GM18508 (cell line): ENCODE measurements at regions not wholly inside any gene's neighbourhood (a gene's known extent, or its start where the extent isn't known, plus 50 kb on each side); places are given as distances from the start of the nearest gene placed in this dataset.

Experiments
- ATAC-seq: cut with Tn5 transposase; IDR thresholded peaks from one replicate; pipeline ENCODE4 v1.9.1; 2021; ENCODE audit warnings: moderate number of reproducible peaks; ENCODE audit not compliant: insufficient read depth, unreplicated experiment

DNA sequence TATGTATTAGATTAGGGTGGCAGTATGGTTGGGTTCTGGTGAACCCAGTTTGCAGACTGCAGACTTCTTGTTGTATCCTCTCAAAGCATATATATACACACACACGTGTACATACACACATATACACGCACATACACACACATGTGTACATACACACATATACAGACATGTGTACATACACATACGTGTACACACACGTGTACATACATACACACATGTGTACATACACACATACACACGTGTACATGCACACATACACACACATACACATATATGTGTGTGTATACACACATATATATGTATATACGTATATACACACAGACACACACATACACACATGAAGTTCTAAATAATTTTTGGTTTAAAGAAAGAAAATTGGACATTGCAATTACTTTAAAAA, 780.2 kb downstream of the FLRT2 start:
- ATAC-seq, result no peak

DNA sequence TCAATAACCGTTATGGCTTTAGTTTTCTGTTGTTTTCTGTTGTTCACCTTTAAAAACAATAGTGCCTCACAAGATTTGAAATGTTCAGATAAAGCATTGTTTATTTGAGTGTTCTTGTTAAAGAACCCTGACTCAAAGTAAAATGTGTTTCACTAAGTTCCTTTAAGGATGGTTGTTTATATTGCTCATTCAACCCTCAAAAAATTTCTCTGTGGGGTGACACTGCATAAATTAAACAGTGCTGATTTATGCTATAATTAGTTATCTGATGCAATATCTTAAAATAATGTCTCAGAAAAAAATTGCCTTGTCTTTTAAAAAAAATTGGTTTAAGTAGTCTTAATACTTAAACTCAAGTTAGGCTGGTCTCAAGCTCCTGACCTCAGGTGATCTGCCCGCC, 775.1 kb downstream of the FLRT2 start:
- no peak for ATAC-seq

DNA sequence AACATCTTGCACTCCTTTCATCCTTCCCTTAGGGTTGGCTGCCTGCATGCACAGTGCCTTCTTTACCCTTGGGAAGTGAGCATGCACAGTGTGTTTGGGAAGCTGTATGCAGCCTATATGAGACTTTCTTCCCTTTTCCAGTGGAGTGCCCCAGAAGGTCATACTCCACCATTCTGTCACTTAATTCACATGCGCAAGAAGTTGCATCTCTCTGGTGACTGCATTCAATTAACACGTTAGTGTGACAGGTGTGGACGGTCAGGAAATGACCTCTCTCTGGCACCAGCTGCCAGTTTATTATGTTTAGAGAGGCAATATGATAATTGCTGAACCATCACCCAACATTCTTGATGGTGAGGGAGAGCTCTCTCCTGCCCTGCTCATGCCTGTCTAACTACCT, 770.0 kb downstream of the FLRT2 start:
- no peak for ATAC-seq

DNA sequence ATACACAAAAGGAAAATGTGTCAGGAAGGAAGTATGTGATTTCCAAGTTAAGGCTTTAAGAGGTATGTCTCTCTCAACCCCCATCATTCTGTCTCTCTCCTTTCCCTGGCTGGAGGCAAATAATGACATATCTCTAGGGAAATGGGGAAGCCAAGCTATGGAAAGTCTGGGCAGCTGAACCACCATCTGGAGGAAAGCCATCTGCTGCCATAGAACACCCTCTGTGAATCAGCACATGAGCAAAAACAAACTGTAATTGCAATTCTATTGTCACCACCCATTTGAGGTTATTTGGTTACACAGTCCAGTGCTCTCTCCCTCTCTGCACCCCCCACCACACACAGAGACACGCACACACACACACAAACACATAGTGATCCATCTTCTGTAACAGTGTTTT, 766.2 kb downstream of the FLRT2 start:
- ATAC-seq, result no peak

DNA sequence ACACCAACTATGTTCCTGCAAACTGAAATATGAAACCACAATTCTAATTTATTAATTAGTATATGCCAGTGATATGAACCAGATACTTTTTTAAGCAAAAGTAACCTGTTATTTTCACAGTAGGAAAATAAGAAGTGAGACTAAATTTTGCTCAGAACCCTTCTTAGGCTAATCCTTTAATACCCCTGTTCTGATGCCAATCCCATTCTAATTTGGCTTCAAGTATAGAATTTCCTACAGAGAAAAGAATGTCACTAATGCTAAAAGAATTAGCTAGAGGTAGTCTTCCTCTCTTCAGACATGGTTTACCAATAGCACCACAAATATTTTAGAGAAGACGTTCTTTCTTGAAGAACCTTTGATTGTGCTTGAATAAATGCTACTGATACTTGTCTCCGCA, 758.4 kb downstream of the FLRT2 start:
- ATAC-seq, result no peak

DNA sequence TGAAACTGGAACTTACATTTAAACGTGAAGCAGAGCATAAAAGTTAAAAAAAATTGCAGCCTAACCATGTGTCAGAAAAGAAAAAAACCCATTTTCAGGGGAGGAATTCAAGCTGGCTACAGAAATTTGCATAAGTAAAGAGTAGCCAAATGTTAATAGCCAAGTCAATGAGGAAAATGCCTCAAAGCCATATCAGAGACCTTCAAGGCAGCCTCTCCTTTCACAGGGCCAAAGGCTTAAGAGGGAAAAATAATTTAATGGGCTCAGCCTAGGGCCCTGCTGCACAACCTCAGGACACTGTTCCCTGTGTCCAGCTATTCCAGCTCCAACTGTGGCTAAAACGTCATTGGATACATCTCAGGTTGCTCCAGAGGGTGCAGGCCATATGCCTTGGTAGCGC, 749.5 kb downstream of the FLRT2 start:
- ATAC-seq, result no peak

DNA sequence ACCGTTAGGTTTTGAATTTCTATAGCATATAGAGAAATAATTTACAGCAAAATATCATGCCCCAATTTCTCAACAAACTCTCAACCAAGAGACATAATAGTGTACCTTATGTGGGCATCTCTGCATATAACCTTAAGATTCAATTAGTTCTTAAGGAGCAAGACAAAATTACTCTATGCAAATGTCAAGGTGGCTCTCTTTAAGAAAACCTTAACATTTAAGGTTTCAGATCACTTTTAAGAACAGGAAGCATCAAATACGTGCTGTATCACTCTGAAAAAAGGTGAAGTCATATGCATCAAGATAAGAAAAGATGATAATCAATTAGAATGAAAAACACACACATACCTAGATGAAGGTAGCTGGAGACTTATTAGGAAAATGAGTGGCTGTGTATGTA, 728.0 kb downstream of the FLRT2 start:
- no peak for ATAC-seq

DNA sequence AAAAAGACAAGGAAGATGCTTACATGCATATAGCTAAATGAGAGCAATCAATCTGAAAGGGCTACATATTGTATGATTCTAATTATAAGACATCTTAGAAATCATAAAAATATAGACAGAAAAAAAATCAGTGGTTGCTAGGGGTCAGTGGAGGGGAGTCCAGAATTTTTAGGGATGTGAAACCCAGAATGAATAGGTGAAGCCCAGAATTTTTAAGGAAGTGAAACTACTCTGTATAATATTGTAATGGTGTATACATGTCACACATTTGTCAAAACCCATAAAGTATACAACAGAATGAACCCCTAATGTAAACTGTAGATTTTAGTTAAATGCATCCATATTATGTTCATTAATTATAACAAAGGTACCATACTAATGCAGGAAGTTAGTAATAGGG, 713.2 kb downstream of the FLRT2 start:
- no peak for ATAC-seq

DNA sequence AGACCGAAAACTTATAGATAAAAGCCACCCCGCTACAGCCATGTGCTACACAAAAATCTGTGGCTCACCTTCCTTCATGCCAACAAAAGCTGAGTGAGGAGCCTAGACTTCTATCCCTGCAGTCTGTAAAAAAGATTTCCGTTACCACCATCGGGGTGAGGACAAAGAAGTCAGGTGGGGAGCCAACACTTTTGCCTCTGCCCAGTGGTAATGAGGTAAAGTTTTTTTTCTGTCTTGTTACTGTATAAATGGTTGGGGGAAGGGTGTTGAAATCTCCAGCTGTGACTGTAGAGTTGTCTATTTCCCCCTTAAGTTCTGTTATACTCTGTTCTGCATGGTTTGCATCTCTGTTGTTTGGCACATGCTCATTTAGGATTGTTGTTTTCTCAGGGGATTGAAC, 707.8 kb downstream of the FLRT2 start:
- no peak for ATAC-seq

DNA sequence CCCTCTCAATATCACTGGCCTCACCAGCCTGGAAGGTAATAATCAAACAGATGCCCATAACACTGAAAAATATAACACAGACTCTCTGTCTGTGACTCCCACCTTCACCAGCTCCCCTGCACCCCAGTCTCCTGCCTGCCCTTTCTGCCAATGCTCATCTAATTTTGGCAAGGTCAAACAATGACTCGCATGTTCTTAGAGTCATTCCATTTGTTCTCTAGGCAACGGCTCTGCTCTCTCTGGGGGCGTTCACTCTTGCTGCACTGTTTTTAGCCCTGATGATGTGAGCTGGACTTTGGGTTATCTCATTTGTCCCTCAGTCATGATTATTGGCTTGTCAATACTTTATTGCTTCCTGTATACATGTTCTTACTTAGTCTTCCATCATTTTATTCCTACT, 691.8 kb downstream of the FLRT2 start:
- ATAC-seq, result no peak

DNA sequence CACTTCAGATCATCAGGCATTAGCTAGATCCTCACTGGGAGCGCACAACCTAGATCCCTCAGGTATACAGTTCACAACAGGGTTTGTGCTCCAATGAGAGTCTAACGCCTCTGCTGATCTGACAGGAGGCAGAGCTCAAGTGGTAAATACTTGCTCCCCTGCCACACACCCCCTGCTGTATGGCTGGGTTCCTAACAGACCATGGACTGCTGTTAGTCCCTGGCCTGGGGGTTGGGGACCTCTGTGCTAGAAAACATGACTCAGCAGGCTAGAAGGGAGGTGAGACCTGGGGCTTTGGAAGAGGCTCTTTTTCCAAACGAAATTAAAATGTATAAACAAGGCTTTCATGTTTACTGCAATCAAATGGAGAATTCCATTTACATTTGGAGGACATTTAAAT, 691.1 kb downstream of the FLRT2 start:
- no peak for ATAC-seq

DNA sequence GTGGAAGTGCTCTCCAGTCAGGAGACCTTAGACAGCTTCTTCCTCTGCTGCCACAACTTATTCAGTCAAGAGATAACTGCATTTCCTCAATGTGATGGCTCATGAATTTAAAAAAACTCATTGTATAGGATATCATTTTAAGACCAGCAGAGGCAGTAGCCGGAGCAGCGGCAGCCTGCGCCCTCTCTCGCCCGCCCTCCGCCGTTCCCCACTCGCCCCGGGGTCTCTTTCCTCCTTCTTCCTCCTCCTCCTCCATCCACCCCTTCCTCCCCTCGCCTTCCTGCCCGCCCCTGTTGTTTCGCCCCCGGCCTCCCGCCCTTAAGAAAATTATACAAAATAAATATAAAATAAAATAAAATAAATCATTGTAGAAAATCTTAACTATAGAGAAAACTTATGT, 687.6 kb downstream of the FLRT2 start:
- ATAC-seq, result no peak

DNA sequence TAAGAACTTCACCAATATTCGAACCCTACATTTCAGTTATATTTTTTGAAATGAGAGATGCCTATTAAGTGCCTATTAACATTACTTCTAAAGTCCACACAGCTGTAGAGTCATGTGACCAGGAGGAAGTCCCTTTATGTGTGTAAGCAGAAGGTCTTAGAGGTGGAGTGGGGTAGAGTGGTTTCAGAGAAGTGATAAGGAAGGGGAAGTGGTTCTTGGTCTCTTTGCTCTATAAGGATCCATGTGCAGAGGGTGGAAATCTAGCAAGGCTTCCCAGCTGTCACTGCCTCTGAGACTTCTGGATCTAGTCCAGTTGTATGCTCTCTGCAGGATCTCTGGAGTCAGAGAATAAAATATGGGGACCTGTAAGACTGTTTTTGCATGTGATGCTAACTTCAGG, 673.9 kb downstream of the FLRT2 start:
- no peak for ATAC-seq

DNA sequence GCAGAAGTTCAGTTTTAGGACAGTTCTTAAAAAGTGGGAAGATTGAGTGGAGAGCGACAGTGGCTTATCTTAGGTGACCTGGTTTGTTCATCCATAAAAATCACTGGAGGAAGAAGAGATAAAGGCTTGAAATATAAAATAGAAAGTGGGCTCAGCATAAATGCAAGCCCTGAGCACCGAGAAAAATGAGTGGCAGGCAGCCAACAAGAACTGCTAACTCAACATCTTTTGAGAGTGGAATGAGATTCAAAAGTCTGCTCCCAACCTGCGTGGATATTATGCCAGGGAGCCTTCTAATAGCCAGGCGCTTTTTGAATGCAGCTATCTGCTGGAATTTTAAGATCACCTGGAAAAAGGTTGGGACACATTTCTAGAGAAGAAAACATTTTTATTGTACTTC, 666.5 kb downstream of the FLRT2 start:
- no peak for ATAC-seq

DNA sequence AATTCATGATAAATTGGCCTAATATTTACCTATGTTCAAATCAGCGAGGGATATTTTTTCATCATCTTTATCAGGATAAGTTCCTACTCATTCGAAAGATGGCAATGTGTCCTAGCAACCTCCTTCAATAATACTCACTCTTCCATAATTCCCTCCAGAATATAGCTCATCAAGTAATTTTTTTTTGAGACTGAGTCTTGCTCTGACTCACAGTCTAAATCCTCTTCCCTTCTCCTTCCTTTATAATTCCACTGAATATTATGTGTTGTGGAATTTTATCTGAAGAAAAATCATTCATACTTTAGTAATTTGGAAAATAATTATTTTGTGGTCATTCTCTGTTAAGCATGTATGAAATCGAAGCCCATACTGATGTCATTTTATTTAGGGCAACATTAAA, 663.8 kb downstream of the FLRT2 start:
- ATAC-seq, result no peak

DNA sequence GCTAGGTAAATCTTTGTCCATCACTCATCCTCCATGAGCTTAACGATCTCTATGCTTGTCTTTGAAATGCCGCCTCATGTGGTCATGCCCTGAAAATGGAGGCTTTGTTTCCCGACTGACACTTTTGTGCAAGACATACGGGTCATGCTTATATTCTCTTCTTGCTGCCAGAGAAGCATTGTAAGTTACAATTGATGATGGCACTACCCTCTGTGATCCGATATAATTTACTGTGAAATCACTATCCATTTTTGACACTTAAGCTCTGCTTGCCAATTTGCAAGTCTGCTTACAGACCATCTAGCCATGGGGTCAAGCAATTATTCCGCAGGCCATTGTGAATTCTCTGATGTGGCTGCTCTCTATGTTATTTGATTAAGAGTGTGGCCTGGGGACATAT, 650.0 kb downstream of the FLRT2 start:
- ATAC-seq, result no peak

DNA sequence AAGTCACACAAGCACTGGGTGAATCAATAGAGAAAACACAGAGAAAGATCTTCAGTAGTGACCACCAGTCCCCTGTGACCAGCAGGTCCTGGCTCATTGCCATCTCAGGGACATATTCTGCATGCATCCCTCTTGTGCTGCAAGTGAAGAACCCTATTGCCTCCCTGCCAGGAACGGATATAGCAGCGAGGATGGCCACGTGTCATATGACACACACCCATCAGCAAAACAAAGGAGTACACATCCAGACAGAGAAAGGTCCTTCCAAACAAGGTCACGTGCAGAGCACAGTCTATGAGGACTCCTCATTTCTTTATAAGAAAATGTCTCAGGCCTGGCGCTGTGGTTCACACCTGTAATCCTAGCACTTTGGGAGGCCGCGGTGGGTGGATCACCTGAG, 638.4 kb downstream of the FLRT2 start:
- no peak for ATAC-seq

DNA sequence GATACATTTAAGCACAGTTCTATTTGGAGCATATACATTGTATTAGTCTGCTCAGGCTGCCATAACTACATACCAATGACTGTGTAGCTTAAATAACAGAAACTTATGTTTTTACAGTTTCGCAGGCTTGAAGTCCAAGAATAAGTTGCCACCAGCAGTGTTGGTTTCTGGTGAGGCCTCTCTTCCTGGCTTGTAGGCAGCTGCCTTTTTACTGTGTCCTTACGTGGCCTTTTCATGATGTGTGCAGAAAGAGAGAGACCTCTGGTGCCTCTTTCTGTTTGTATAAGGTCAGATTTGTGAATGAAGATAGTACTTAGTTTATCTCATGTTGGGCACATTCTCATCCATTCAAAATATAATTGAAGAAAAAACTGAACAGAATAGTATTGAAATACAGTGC, 636.6 kb downstream of the FLRT2 start:
- ATAC-seq, result no peak

DNA sequence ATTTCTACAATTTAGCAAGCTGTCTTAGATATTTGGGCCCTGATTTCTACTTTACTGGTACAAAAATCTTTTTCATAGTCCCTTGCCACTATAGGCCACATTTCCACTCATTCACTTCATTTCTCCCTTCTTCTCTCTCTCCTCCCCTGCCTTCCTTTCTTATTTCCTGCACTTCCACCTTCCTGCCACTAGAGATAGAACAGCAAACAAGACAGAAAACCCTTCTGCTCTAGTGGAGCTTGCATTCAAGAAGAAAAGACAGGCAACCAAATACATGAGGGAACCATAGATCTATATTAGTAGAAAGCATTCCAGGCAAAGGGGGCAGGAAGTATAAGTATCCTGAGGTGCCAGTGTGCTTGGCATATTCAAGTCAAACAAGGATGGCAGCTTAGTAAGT, 623.5 kb downstream of the FLRT2 start:
- ATAC-seq, result no peak

DNA sequence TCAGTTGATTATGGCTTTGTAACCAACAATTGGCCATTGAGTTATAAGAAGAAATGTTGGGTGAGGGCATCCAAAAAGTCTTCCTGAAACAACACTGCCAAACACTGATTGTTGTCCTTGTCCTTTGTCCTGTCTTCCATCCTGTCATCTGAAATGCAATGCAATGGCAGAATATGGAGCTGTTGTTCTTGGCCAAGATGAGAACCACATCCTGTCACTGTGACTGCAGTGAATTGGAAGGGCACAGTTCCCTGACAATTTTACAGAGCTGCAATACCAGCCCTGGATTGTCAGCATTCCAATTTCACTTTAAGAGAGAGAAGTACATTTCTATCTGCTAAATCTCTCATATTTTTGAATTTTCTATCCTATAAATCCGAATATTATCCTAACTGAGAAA, 613.3 kb downstream of the FLRT2 start:
- ATAC-seq, result no peak

DNA sequence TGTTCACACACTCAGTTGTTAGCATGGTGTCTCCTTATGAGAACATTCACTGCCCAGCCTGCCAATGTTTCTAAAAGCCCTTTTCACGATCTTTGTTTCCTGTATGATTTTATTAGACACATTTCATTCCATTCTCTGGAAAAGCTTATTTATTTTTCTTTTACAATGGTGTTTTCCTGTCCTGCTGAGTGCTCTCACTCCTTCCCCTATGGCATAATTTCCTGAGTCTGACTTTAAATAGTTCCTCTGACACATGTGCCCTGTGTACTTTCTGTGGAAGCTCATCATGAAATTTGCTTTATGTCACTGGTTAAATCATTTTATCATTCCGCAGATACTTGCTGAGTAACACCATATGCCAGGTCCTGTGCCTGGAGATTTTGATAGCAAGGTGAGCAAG, 612.0 kb downstream of the FLRT2 start:
- ATAC-seq, result no peak

DNA sequence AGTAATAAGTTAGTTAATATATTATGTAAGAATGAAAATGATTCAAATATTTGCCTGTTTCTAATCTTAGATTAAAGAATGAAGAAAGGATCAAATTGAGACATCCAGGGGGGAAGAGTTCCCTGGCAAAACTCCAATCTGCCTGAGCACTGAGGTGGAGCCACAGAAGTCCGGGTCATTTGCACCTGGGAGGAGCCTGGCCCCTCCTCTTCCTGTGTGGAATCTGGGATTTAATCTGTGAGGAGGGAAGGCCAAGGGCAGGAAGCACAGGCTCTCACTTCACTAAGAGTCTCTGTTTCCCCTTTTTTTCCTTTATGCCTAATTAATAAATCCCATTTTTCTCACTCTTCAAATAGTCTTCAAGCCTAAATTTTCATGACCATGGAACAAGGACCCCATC, 599.5 kb downstream of the FLRT2 start:
- no peak for ATAC-seq

DNA sequence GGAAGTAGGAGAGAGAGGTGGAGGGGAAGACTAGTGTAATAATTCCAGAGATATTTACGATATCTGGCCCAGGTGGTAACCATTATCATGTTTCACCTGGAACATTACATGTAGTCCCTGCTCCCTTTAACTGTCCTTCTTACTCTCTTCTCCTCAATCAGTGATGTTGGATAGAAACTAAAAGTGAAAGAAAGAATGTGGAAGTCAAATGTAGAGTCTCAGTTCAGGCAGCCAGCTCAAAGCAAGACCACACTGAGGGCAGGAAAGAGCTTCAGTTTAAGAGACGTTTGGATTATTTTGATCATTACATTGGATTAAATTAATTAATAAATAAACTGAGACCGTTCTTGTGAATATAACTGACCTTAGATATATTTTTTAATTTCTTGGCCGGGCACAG, 594.4 kb downstream of the FLRT2 start:
- ATAC-seq, result no peak

DNA sequence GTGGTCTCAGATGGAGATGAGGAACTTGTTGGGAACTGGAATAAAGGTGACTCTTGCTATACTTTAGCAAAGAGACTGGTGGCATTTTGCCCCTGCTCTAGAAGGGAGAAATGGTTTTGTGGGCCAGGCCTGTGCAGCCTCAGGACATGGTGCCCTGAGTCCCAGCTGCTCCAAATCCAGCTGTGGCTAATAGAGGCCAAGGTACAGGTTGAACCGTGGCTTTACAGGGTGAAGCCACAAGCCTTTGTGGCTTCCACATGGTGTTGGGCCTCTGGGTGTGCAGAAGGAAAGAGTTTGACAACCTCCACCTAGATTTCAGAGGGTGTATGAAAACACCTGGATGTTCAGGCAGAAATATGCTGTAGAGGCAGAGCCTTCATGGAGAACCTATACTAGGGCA, 586.0 kb downstream of the FLRT2 start:
- ATAC-seq, result no peak
